Loucy (cell line): ENCODE measurements at regions not wholly inside any gene's neighbourhood (a gene's known extent, or its start where the extent isn't known, plus 50 kb on each side); places are given as distances from the start of the nearest gene placed in this dataset.

ENCODE experiments used
- EZH2phosphoT487 ChIP-seq: fragments of 200-600 bp; IDR thresholded peaks from 2 replicates; pipeline ENCODE4 v1.6.1; 2018; ENCODE audit warnings: antibody characterized with exemption, mild to moderate bottlenecking, moderate library complexity, borderline replicate concordance
- TF ChIP-seq, protein P1 (sequence below): fragments of 200-600 bp; sonication (generic); conservative IDR thresholded peaks from 2 replicates; pipeline ENCODE4 v1.5.1; 2014; ENCODE audit warnings: mild to moderate bottlenecking, antibody characterized with exemption, low read length

GRCh38 chr1:4213366-4213973, 313.4 kb upstream of the C1orf174 start:
- TF ChIP-seq, protein P1, sequence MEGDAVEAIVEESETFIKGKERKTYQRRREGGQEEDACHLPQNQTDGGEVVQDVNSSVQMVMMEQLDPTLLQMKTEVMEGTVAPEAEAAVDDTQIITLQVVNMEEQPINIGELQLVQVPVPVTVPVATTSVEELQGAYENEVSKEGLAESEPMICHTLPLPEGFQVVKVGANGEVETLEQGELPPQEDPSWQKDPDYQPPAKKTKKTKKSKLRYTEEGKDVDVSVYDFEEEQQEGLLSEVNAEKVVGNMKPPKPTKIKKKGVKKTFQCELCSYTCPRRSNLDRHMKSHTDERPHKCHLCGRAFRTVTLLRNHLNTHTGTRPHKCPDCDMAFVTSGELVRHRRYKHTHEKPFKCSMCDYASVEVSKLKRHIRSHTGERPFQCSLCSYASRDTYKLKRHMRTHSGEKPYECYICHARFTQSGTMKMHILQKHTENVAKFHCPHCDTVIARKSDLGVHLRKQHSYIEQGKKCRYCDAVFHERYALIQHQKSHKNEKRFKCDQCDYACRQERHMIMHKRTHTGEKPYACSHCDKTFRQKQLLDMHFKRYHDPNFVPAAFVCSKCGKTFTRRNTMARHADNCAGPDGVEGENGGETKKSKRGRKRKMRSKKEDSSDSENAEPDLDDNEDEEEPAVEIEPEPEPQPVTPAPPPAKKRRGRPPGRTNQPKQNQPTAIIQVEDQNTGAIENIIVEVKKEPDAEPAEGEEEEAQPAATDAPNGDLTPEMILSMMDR, result no peak
- TF ChIP-seq EZH2phosphoT487, result no peak
